GM21619 (cell line): ENCODE measurements at regions not wholly inside any gene's neighbourhood (a gene's known extent, or its start where the extent isn't known, plus 50 kb on each side); places are given as distances from the start of the nearest gene placed in this dataset.
"Not testable (repeated sequence)": the region's sequence is repeated elsewhere in the genome, so short reads cannot be mapped to it uniquely, and the experiment has no call there.

Source experiments
- ATAC-seq: cut with Tn5 transposase; IDR thresholded peaks from one replicate; pipeline ENCODE4 v1.9.1; 2021; ENCODE audit not compliant: unreplicated experiment

- ATAC-seq = not testable (repeated sequence)
Observed at GRCh38 chr10:90107581-90107980, 406.2 kb downstream of the KIF20B start.

- no peak for ATAC-seq
Observed at GRCh38 chr10:90111671-90112070, 410.3 kb downstream of the KIF20B start.

- ATAC-seq = no peak
Observed at GRCh38 chr10:90112681-90113080, 411.3 kb downstream of the KIF20B start.

- not testable (repeated sequence) for ATAC-seq
Observed at GRCh38 chr10:90118567-90118966, 417.2 kb downstream of the KIF20B start.

GRCh38 chr10:90119631-90120280 lies 418.4 kb downstream of the KIF20B start:
- ATAC-seq = not testable (repeated sequence)

- no peak for ATAC-seq
Observed at GRCh38 chr10:90125456-90126255, 424.3 kb downstream of the KIF20B start.

GRCh38 chr10:90126256-90126595 lies 424.8 kb downstream of the KIF20B start:
- no peak for ATAC-seq

GRCh38 chr10:90130321-90131086 lies 429.1 kb downstream of the KIF20B start:
- peak; percentile 68 for ATAC-seq

- no peak for ATAC-seq
Observed at GRCh38 chr10:90133606-90134005, 432.2 kb downstream of the KIF20B start.

GRCh38 chr10:90136731-90137316 lies 435.4 kb downstream of the KIF20B start:
- ATAC-seq = no peak

- no peak for ATAC-seq
Observed at GRCh38 chr10:90138844-90139243, 437.5 kb downstream of the KIF20B start.

GRCh38 chr10:90141791-90142190 lies 440.4 kb downstream of the KIF20B start:
- no peak for ATAC-seq

- no peak for ATAC-seq
Observed at GRCh38 chr10:90143937-90144336, 442.5 kb downstream of the KIF20B start.

- ATAC-seq = no peak
Observed at GRCh38 chr10:90148116-90148855, 446.9 kb downstream of the KIF20B start.

GRCh38 chr10:90149563-90149962 lies 448.2 kb downstream of the KIF20B start:
- ATAC-seq = no peak

- no peak for ATAC-seq
Observed at GRCh38 chr10:90162271-90162853, 461.0 kb downstream of the KIF20B start.

- ATAC-seq = no peak
Observed at GRCh38 chr10:90167174-90168064, 466.0 kb downstream of the KIF20B start.

GRCh38 chr10:90168244-90168643 lies 466.9 kb downstream of the KIF20B start:
- ATAC-seq = no peak

- ATAC-seq = no peak
Observed at GRCh38 chr10:90171014-90171722, 469.8 kb downstream of the KIF20B start.
